ENCODE measurements at regions not wholly inside any gene's neighbourhood (a gene's known extent, or its start where the extent isn't known, plus 50 kb on each side); places are given as distances from the start of the nearest gene placed in this dataset.

- H3K27ac ChIP-seq = no peak overlapping the region
- TF ChIP-seq, protein P1, sequence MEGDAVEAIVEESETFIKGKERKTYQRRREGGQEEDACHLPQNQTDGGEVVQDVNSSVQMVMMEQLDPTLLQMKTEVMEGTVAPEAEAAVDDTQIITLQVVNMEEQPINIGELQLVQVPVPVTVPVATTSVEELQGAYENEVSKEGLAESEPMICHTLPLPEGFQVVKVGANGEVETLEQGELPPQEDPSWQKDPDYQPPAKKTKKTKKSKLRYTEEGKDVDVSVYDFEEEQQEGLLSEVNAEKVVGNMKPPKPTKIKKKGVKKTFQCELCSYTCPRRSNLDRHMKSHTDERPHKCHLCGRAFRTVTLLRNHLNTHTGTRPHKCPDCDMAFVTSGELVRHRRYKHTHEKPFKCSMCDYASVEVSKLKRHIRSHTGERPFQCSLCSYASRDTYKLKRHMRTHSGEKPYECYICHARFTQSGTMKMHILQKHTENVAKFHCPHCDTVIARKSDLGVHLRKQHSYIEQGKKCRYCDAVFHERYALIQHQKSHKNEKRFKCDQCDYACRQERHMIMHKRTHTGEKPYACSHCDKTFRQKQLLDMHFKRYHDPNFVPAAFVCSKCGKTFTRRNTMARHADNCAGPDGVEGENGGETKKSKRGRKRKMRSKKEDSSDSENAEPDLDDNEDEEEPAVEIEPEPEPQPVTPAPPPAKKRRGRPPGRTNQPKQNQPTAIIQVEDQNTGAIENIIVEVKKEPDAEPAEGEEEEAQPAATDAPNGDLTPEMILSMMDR (IDR thresholded peaks at IDR 0.05) = no peak
- no peak for TF ChIP-seq ZFX (IDR thresholded peaks at IDR 0.05; ENCODE audit: borderline replicate concordance)
Observed at GRCh38 chr7:80362677-80363076, 149.2 kb downstream of the GNAT3 start.

DNA sequence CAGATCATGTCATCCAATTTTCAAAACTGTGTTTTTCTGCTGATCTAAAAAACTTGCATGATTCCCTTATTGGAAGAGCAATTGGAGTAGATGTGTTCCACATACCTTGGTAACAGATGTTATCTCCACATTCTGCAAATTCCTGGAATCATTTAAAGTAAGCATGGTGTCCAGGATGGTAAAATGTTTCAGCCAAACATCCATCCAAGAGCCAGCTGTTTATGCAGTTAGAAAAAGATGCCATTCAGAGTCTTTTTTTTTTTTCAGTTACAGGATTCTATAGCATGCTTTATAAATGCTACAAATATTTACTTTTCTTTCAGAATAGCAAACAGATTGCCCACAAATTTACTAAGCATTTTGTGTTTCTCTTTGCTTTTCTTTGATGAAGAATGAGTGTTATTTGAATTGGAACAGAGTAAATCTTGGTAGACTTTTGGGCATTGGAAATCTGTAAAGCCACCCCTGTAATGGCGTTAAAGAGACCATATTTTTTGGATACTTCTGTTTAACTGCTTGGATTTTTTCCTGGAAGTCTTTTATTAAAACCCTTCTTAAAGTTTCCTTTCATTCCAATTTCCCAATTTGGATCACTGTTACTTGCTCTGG, 149.8 kb downstream of the GNAT3 start:
- TF ChIP-seq, protein P1 (IDR thresholded peaks at IDR 0.05) = no peak
- no peak for TF ChIP-seq ZFX (IDR thresholded peaks at IDR 0.05; ENCODE audit: borderline replicate concordance)
- H3K27ac ChIP-seq = no peak overlapping the region

- no peak overlapping the region for H3K27ac ChIP-seq
- TF ChIP-seq ZFX (IDR thresholded peaks at IDR 0.05; ENCODE audit: borderline replicate concordance) = no peak
- TF ChIP-seq, protein P1 (IDR thresholded peaks at IDR 0.05) = no peak
Observed at GRCh38 chr7:80359476-80359875, 152.4 kb downstream of the GNAT3 start.

- no peak for TF ChIP-seq ZFX (IDR thresholded peaks at IDR 0.05; ENCODE audit: borderline replicate concordance)
- TF ChIP-seq, protein P1 (IDR thresholded peaks at IDR 0.05) = no peak
Observed at GRCh38 chr7:80359029-80359428, 152.8 kb downstream of the GNAT3 start.

GRCh38 chr7:80357530-80357929, 154.3 kb downstream of the GNAT3 start:
- TF ChIP-seq, protein P1 (IDR thresholded peaks at IDR 0.05) = no peak
- no peak overlapping the region for H3K27ac ChIP-seq

More at GRCh38 chr7:80359029-80359428, 152.8 kb downstream of the GNAT3 start:
- H3K27ac ChIP-seq = no peak overlapping the region

DNA sequence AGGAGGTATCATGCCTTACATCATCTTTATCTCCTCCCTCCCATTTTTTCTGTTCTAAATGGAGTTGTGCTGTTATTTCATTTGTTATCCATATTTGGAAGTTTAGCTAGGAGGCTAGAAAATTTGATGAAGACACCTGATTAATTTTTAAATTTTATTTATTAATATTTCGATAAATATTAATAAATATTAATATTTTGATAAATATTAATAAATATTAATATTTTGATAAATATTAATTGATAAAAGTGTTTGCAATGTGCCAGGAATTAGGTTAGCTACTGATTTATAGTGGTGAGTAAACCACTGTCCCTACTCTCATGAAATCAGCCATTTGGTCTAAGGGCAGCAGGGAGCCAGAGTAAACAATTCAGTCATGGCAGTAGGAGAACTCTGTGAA, 161.4 kb downstream of the GNAT3 start:
- TF ChIP-seq ZFX (IDR thresholded peaks at IDR 0.05; ENCODE audit: borderline replicate concordance) = no peak
- TF ChIP-seq, protein P1 (IDR thresholded peaks at IDR 0.05) = no peak
- H3K27ac ChIP-seq = no peak overlapping the region

GRCh38 chr7:80348223-80348622, 163.6 kb downstream of the GNAT3 start:
- no peak overlapping the region for H3K27ac ChIP-seq
- no peak for TF ChIP-seq ZFX (IDR thresholded peaks at IDR 0.05; ENCODE audit: borderline replicate concordance)
- TF ChIP-seq, protein P1 (IDR thresholded peaks at IDR 0.05) = no peak
